ENCODE measurements at regions not wholly inside any gene's neighbourhood (a gene's known extent, or its start where the extent isn't known, plus 50 kb on each side); places are given as distances from the start of the nearest gene placed in this dataset.

DNA sequence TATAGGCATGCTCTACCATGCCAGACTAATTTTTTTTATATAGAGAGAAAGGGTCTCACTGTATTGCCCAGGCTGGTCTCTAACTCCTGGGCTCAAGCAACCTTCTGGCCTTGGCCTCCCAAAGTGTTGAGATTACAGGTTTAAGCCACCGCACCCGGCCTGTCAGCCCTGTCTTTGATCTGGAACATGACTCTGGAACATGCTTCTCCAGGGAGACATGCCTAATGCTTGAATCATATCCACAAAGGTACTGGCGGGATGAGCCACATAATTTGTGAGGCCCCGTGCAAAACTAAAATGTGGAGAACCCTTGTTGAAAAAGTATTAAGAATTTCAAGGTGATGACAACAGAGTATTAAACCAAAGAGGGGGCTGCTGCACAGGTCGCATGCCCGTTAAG is 282.8 kb downstream of the ARHGAP12 start:
- WGBS = 78% methylated on average over 6 of the region's 6 CpGs

DNA sequence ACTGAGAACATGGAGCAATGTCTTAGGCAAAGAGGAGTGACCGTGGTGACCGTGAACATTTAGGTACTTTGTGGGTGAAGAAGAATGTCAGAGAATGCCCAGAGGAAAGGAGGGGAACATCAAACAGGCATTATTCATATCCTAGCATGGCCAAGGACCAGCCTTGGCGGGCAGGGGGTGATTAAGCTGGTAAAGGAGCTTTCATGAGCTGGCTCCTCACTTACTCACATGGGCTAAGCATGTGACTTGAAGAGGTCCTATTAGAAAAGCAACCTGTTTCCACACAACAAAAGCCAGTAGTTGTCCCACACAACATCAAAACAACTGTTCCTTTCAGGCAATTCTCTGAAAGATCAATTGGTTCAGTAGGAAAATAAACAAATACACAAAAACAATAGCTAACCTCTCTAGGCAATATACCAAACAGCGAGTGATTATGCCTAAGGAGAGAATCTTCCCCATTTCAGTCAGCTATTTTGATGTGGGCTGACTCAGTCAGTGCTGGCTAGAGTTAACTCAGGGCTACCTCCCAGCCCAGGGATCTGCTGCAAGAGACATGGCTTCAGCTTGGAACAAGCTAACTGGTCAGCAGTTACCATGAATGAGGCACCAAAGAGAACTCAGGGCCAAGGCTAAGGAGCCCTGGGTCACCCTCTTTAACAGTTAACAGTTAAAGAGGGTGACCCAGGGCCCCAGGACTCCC is 283.5 kb downstream of the ARHGAP12 start:
- Histone ChIP-seq H3K4me3 (no peak overlapping the region), H3K27me3 (no peaks in the 10 kb centered on the region), H3K4me1 (no peaks in the 10 kb centered on the region), H3K27ac (no peak overlapping the region), H3K9me3 (no peaks in the 10 kb centered on the region), H3K36me3 (no peaks in the 10 kb centered on the region)
- TF ChIP-seq POLR2AphosphoS5 (IDR thresholded peaks at IDR 0.05) = no peak
- TF ChIP-seq, protein P1, sequence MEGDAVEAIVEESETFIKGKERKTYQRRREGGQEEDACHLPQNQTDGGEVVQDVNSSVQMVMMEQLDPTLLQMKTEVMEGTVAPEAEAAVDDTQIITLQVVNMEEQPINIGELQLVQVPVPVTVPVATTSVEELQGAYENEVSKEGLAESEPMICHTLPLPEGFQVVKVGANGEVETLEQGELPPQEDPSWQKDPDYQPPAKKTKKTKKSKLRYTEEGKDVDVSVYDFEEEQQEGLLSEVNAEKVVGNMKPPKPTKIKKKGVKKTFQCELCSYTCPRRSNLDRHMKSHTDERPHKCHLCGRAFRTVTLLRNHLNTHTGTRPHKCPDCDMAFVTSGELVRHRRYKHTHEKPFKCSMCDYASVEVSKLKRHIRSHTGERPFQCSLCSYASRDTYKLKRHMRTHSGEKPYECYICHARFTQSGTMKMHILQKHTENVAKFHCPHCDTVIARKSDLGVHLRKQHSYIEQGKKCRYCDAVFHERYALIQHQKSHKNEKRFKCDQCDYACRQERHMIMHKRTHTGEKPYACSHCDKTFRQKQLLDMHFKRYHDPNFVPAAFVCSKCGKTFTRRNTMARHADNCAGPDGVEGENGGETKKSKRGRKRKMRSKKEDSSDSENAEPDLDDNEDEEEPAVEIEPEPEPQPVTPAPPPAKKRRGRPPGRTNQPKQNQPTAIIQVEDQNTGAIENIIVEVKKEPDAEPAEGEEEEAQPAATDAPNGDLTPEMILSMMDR (IDR thresholded peaks at IDR 0.05) = no peak
- DNase-seq (ENCODE audit: low spot score in 2 of 2) = no peak
- WGBS = 78% methylated on average over 4 of the region's 4 CpGs

More for the DNA sequence above, 282.8 kb downstream of the ARHGAP12 start:
- TF ChIP-seq, protein P1 (IDR thresholded peaks at IDR 0.05) = no peak
- TF ChIP-seq POLR2A (IDR thresholded peaks at IDR 0.05) (no peak), EP300 (IDR thresholded peaks at IDR 0.05) (no peak), POLR2AphosphoS5 (IDR thresholded peaks at IDR 0.05) (no peak)
- H3K27me3 ChIP-seq = no peaks in the 10 kb centered on the region
- H3K27ac ChIP-seq = no peak overlapping the region
- H3K4me1 ChIP-seq = peaks cover 4% of the 10 kb centered on the region
- no peak for DNase-seq (ENCODE audit: low spot score in 2 of 2)
- H3K4me3 ChIP-seq = no peak overlapping the region
- no peaks in the 10 kb centered on the region for H3K9me3 ChIP-seq
- H3K36me3 ChIP-seq = no peaks in the 10 kb centered on the region

DNA sequence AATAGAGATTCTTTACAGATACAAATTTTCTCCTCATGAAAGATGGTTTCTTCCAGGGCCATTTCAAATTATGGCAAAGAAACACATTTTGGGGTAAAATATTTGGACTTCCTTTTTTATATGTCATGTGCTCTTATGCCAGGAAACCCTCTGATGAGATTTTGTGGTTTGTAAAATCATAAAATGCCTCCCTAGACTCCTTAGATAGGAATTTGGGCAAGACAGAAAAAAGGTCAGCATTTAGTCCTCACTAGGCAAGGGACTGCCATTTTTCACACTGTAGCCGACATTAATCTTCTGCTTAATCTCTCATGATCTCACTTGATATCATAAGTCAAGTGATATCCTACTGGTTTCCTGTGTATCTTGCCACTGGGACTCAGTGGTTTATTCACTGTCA is 286.4 kb downstream of the ARHGAP12 start:
- Histone ChIP-seq H3K27me3 (no peaks in the 10 kb centered on the region), H3K36me3 (no peaks in the 10 kb centered on the region), H3K4me3 (no peak overlapping the region), H3K4me1 (no peaks in the 10 kb centered on the region), H3K27ac (no peak overlapping the region), H3K9me3 (no peaks in the 10 kb centered on the region)
- 80% methylated on average over 1 of the region's 1 CpG for WGBS
- DNase-seq (ENCODE audit: low spot score in 2 of 2) = no peak
- no peak for TF ChIP-seq EP300 (IDR thresholded peaks at IDR 0.05)
- TF ChIP-seq POLR2AphosphoS5 (IDR thresholded peaks at IDR 0.05) = no peak
- TF ChIP-seq POLR2A (IDR thresholded peaks at IDR 0.05) = no peak
- TF ChIP-seq, protein P1 (IDR thresholded peaks at IDR 0.05) = no peak

DNA sequence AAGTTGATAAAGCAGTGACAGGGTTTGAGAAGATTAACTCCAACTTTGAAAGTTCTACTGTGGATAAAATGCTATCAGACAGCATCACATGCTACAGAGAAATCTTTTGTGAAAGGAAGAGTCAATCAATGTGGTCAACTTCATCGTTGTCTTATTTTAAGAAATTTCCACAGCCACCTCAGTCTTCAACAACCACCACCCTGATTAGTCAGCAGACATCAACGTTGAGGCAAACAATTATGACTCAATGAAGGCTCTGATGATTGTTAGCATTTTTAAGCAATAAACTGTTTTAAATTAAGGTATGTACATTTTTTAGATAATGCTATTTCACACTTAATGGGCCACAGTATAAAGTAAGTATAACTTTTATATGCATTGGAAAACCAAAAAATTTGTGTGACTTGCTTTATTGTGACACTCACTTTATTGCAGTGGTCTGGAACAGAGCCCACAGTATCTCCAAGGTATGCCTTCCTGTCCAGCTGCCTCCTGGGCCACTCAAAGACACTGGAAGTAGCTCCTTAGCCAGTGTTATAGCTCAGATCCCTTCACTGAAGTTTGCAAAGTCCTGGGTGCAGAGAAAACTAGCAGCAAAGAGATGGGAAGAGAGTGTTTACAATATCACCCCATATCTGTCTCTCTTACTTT is 293.1 kb downstream of the ARHGAP12 start:
- H3K27me3 ChIP-seq = no peaks in the 10 kb centered on the region
- TF ChIP-seq, protein P1 (IDR thresholded peaks at IDR 0.05) = no peak
- TF ChIP-seq POLR2AphosphoS5 (IDR thresholded peaks at IDR 0.05) (no peak), POLR2A (IDR thresholded peaks at IDR 0.05) (no peak), EP300 (IDR thresholded peaks at IDR 0.05) (no peak)
- DNase-seq (ENCODE audit: low spot score in 2 of 2) = no peak
- no peaks in the 10 kb centered on the region for H3K4me1 ChIP-seq
- no peaks in the 10 kb centered on the region for H3K9me3 ChIP-seq
- WGBS = 57% methylated on average over 2 of the region's 2 CpGs
- H3K27ac ChIP-seq = no peak overlapping the region
- no peak overlapping the region for H3K4me3 ChIP-seq
- H3K36me3 ChIP-seq = no peaks in the 10 kb centered on the region

DNA sequence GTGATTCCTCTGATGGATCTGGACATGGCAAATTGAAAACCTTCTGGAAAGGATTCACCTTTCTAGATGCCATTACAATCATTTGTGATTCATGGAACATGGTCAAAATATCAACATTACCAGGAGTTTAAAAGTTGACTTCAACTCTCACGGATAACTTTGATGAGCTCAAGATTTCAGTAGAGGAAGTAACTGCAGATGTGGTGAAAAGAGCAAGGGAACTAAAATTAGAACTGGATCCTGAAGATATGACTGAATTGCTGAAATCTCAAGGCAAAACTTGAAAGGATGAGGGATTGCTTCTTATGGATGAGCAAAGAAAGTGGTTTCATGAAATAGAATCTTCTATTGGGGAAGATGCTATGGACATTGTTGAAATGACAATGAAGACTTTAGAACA is 293.6 kb downstream of the ARHGAP12 start:
- no peak for DNase-seq (ENCODE audit: low spot score in 2 of 2)
- Histone ChIP-seq H3K27me3 (no peaks in the 10 kb centered on the region), H3K9me3 (no peaks in the 10 kb centered on the region), H3K4me1 (no peaks in the 10 kb centered on the region), H3K27ac (no peak overlapping the region), H3K4me3 (no peak overlapping the region), H3K36me3 (no peaks in the 10 kb centered on the region)
- WGBS = 50% methylated on average over 1 of the region's 1 CpG
- no peak for TF ChIP-seq POLR2AphosphoS5 (IDR thresholded peaks at IDR 0.05)
- TF ChIP-seq, protein P1 (IDR thresholded peaks at IDR 0.05) = no peak
- TF ChIP-seq POLR2A (IDR thresholded peaks at IDR 0.05) = no peak
- TF ChIP-seq EP300 (IDR thresholded peaks at IDR 0.05) = no peak
